Medulla oblongata (tissue), 1 donor: ENCODE measurements at regions not wholly inside any gene's neighbourhood (a gene's known extent, or its start where the extent isn't known, plus 50 kb on each side); places are given as distances from the start of the nearest gene placed in this dataset.

Experiments used
- DNase-seq: peaks from one replicate; pipeline ENCODE4 v3.0.0-alpha.2; 2015; ENCODE audit errors: extremely low spot score

DNA sequence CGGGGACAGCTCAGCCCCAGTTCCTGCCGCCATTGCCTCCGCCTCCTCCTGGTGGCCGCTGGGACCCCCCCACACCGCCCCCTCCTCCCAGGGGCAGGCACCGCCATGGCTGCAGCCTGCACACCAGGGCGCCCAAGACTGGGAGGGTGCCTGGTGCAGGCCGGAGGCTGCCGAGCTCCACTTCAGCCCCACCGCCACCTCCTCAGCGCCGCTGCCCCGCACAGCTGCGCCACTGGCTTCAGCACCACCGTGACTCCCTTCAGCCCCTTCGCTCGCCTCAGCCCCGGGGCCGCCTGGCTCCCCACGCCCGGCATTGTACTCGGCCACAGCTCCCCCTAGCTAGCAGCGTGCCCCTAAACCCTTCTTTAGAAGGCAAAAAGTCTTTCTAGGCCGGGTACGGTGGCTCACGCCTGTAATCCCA lies 131.1 kb downstream of the CRYBB2 start:
- DNase-seq = no peak

DNA sequence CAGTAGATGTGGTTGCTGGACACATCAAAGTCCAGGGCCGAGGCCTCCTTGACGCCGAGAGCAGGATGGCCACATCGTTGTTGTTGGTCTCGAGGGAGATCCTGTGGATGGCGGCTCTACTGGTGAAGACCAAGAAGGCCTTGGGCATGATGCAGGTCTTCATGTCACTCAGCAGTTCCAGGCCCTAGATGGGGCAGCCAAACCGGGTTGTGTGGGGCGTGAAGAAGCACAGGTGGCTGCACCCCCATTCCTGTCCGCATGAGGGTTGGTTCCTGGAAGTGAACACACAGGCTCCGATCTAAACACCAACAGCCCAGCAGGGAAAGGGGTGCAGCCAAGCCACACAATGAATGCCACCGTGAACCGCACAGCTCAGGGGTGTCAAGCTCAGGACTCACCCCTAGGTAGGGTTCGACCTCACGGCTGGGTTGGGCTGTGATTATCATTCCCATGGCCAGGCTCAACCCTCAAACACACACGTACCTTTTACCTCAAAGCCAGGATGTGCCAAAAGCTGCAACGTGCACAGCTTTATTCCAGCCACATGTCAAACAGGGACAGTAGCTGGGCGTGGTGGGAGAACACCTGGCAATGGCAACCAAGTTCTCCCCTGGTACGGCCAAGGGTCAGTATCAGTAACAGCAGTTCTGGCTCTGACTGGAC lies 132.3 kb downstream of the CRYBB2 start:
- DNase-seq = no peak

DNA sequence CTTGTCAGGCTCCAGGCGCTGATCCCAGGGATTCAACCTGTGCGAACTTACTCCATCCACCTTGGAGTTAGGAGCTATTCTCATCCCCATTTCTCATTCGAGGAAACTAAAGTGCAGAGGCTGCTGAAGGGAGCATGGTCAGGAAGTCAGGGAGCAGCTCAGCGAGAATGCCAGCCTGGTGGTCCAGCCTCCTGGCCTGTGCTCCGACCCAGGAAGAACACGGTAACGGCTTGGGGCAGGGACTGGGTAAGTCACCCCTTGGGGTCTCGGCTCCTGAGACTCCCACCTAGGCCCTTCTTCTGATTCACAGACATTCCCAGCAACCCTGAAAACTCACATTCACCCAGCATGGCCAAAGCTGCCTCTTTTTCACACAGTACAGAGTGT lies 132.8 kb downstream of the CRYBB2 start:
- DNase-seq = no peak

DNA sequence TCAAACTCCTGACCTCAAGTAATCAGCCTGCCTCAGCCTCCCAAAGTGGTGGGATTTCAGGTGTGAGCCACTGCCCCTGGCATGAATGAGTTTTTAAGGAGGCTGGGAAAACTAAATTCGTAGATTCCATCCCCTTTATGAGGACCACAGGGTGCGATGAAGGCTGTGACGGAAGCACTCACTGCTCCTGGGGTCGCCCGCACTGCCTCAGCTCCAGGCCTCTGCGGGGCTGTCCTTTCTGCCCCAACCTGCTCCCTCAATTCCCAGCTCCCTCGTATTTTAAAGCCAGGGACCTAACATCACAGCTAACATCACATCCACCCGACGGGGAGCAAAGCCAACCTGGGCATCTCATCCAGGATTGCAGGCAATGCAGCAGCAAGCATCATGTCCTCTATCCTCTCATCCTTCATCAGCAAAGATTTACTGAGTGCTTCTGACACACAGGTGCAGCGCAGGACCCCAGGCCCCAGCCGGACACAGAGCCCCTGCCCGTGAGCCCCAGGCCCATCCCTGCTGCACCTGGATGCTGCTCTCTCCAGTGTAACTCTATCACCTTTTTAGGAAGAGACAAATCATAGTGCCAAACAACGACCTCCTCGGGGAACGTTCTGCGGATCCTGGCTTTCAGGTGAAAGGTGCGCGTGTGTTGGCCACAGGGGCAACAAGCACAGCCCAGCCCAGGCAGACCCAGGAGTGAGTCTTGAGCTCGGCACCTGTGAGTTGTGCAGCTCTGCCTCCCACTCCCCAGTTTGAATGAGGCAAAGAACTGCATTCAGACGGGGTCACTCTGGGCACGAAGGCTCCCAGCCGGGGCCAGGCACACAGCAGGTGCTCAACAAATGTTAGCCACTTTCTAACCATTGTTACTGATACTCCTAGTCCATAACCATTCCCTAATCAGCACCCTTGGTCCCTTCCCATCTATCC lies 134.3 kb downstream of the CRYBB2 start:
- DNase-seq = no peak

DNA sequence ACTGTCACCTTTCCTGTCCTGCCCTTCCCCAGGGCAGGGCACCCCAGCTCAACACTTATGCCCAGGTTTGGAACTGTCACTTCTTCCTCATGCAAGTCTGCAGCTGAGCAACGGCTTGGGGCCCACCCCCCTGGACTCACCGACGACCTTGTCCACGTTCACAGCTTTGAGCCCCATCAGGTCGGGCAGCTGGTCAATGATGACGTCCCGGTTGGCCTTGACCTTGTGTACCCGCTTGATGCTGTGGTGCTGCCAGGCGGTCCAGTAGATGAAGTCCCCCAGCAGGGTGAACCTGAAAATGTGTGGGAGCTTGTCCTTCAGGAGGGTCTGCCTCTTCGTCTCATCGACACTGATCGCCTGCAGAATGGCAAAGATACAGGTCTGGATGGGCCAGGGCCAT lies 135.0 kb downstream of the CRYBB2 start:
- DNase-seq = no peak

DNA sequence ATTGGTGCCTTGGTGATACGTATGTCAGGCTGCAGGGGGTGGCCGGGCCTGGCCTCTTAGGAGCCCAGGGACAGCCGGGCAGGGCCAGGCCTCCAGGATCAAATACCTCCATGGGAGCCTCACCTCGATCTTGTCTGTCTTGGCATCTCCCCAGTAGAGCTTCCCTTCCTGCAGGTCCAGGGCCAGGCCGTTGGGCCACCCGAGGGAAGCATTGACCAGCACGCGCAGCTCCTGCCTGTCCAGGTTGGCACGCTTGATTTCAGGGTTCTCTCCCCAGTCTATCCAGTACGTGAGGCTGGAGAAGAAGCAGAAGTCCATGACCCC lies 137.7 kb downstream of the CRYBB2 start:
- DNase-seq = no peak

DNA sequence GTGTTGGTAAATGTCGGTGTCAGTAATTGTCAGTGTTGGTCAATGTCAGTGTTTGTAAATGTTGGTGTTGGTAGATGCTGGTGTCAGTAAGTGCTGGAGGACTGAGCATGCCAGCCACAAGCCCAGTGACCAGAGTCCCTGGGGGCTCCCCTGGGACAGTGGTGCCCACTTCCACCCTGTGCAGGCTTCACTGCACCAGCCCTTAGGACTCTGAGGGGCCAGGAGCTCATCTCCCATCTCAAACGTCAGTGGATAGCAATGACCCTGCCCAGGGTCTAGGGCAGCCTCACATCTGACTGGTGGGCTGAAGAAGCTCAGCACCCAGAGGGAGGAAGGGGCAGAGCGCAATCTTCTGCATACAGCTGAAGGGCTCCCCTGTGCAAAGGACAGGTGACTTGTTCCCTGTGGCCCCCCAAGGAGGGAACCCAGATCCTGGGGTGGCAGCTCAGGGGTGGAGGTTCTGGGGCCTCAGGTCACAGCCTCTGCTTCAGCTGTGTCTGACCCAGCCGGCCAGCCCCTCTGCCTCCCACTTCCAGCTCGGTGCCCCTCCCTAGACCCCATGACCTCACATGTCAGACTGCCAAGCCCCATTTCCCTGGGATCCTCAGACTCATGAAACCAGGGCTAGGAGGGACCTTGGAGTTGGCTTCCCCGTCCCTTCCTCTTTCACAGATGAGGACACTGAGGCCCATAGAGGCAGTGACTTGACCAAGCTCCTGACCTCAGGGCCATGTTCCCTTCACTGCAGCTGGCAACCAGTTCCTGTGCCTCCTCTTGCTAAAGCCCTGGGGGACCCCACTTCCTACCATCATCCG lies 138.4 kb downstream of the CRYBB2 start:
- no peak for DNase-seq

DNA sequence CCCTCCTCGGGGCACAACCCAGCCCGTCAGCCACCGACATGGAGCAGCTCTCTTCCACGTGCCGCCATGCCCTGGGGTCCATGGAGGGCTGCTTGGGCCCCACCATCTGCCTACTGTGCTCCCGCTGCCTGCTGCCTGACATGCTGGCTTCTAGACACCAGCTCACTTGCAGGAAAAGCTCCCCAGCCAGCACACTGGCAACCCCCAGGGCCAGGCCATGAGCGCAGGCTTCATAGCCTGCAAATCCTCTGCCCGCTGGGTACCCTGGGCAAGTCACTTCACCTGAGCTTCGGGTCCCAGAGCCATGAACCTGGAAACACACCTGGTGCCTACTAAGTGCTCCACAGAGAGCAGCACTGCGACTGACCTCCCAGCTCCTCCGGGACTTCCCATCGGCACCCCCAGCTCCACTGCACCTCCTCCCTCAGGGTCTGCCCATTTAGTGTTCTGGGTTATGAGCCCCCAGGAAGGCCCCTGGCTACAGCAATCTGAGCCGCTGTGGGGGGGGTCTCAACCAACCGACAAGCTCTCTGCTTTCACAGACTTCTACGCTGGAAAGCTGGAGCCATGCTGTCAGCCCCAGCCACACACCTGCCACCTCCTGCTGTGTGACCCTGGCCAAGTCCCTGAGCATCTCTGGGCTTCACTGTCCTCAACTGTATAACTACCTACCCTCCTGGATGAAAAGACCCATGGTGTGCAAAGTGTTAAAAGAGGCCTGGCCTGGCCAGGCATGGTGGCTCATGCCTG lies 139.2 kb downstream of the CRYBB2 start:
- DNase-seq = no peak

DNA sequence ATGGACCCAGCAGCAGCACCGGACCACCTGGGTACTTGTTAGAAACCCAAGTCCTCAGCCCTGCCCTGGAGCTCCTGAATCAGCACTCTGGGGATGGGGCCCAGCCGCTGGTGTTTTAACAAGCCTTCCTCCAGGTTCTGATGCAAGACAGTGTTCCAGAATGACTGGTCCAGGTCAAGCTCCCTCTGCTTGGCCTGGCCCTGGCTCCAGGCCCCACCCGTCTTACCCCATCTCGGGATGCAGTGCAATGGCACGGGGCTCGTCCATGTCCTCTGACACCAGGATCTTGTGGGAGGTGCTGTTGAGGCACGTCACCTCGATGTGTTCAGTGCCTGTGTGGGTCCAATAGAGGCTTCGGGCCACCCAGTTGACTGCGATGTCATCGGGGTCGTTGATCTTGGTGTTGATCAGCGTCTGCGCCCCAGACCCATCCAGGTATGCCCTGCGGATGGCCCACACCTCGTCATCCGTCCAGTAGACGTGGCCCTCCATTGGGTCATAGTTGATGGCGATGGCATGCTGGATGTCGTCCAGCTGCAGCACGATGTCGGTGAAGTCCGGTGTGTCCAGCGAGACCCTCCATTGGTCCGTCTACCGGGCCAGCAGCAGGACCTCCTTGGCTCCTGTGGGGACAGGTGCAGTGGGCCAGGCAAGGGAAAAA lies 140.3 kb downstream of the CRYBB2 start:
- DNase-seq = no peak

DNA sequence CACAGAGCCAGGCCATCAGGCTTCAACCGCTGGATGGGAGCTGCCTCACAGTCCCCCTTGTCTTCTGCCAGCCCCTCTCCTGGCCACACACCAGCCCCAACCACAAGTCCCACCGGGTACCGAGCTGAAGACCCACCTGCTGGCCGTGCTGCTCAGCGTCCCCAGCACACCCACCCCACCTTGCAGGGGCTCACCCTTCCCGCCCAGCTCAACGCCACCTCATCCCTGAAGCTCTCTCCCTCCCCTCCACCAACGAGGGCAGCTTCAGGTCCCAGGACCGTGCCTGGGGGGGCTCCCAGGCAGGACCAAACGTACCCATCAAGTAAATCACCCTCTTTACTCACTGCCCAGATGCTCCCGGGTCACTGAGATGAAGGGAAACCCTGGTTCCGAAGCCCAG lies 141.0 kb downstream of the CRYBB2 start:
- no peak for DNase-seq

DNA sequence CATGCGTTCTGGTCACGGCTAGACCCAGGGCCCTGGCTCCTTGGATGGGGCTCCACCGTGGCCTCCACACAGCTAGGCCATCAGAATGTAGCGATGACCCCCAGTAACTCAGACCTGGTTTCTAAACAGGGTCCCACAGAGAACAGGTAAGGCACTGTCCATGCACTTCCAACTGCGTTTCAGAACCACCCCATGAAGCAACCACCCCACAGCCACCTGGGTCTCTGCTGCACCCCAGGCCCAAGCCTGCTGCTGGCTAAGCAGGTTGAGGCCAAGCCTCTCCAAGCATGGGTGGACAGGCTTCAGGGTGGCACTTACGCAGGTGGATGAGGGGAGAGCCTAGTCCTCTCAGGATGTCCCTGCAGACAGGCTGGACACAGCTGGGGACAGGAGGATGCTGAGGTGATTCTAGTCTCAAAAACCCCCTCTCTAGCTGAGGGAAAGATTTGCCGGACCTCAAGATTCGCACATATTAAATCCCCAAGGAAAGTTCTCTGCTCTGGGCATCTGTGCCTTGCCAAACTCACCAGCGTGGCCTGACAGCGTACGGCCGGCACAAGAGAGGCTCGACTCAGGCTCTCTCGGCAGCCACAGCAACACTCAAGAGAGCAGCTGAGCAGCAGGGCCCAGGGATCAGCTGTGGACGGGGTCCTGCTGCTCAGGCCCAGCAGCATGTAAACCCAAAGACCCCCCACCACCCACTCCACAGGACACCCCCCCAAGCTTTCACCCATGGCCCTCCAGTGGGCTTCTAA lies 141.6 kb downstream of the CRYBB2 start:
- no peak for DNase-seq

DNA sequence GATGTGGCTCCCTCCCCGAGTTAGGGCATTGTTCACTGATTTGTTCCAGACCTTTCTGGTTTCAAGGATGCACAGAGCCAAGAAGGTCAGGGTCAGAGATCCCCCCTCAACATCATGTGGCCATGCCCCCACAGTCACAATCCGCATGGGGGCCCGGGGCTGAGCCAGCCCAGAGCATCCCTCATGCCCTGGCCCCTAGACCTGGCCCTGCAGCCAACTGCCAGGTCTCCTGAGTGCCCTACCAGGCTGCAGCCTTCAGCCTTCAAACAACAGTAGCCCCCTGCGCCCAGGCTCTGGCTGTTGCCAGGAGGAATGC lies 142.4 kb downstream of the CRYBB2 start:
- no peak for DNase-seq

DNA sequence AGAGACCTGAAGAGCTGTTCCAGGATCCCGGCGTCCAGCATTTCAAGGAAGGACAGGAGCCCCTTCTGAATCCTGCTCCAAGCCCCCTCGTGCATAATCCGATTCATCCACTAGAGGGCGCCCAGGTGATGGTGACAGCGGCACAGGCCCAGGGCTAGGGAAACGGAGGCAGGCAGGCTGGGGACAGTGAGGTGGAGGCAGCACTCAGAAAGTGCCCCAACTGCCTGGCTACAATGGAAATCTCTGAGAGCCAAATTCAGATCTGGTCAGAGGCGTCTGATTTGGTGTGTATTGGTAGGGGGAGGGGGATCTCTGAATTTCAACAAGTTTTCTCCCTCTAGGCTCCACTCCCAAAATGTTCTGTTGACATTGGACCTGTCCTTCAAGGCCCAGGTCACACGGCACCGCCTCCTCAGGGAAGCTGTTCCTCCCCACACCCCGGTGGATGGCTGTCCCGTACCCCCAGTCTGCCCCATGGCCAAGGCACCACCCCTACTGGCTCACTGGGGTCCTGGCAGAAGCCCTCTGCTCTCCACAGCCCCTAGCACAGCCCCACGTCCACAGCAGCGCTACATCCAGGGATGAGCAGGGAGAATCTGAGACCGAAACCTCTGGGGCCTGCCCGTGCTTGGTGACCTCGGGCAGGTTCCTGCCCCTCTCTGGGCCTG lies 142.9 kb downstream of the CRYBB2 start:
- DNase-seq = peak; percentile 73

DNA sequence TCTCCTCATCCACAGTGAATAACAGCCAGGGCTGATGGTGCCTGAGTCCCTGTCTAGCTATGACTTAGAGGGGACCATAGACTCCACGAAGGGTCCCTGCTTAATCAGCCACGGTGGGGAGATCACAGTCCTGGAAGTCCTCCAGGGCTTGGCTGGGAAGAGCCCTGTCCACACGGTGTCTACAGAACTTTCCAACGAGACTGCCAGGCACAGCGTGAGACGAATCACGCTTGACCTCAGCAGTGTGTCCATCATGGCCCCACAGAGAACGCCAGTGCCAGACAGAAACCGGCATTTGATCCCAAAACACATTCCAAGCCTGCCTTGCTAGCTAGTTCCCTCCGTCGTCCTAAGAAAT lies 143.4 kb downstream of the CRYBB2 start:
- DNase-seq = no peak

DNA sequence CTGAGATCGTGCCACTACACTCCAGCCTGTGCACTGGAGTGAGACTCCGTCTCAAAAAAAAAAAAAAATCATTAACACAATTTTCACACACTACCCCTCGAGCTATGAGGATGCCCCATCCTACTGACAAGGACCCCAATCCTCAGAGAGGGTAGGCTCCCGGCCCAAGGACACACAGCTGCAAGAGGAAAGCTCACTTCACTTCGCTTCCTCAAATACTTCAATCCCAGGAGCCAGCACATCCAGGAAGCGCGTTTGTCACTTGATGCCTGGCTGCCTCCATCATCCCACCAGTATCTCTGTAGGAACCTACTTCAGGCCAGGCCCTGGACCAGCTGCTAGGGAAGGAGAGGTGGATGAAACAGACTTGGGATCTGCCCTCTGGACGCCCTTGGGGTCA lies 144.0 kb downstream of the CRYBB2 start:
- DNase-seq = no peak

DNA sequence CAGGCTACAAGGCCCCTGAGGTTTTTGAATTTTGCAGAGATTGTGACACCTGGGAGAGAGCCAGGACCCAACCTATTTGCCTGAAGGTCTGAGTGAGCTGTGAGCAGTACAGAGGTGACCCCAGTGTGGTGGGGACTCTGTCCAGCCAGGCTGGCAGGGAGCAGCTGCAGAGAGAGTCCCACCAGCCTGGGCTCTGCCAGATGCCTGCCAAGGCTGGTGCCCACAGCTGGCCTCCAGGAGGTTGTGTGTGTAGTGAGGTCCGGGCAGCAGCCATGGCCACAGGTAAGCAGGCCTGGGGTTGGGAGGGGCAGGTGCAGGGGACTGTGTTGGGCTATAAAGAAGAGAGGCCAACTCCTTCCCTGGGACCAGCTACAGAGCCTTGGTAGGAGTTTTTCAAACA lies 144.8 kb downstream of the CRYBB2 start:
- no peak for DNase-seq

DNA sequence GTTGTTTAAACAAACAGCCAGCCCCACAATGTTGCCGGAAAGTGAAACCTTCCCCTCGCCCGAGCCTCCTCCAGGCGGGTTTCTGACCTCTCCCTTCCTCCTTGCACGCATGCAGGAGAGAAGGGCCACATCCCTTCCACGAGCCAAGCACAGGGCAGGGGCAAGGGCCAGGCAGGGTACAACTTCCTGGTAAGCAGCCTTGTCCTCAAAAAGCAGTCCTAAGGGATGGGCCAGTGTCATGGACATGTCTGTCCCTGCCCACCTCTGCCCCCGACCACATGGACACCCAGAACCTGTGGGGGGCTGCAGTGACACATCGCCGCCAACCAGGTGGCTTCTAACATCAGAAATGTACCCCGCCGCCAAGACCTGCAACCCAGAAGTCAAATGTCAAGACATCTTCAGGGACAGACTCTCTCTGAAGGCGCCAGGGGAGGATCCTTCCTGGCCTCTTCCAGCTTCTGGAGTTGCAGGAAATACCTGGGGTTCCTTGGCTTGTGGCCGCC lies 145.3 kb downstream of the CRYBB2 start:
- DNase-seq = no peak

DNA sequence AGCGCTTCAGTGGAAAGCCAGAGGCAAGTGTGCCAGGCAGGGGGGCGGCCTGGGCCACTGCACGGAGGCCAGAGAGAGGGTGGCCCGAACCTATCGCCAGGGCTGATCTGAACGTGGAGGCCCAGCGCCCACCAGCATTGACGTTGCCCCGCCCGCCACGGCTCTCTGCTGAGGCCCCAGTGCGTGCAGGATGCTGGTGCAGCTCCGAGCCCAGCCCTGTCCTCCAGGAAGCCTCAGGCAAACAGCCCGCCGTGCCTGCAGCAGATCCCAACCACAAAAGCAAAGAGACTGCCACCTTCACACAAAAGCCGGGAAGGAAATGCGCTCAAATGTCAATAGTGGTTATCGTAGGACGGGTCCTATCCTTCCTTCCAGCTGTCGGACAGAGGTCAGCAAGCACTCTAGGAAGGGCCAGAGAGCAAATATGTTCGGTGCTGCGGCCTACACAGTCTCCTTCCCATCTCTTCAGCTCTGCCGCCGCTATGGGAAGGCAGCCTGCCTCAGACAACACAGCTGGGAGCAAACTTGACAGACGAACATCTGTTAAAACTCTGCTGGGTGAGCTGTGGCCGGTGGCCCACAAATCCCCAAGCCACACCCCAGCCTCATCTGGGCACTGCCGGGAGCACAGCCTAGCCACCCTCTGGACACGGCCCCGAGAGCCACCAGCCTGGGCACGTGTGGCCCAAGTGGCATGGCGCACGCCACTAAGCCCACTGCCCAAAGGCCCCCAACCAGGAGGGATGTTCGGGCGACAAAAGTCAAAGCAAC lies 146.2 kb downstream of the CRYBB2 start:
- DNase-seq = no peak

DNA sequence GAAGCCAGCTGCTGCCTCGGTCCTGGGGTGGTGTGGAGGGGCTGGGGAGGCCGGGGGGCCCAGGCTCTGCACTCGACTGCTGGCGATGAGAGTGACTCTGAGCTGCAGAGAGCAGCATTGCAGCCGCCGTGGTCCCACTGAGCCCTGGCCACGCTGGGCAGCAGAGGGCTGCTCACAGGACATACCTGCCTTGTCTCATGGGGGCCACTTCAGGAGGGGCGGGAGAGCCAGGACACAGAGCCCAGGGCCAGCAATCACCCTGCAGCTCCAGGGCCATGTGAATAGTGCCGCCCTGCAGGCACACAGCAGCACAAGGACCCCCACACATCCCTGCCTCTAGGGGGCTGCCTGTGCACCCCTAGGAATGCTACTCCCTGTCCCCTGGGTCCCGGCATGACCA lies 147.0 kb downstream of the CRYBB2 start:
- no peak for DNase-seq
